Ascending aorta (tissue), 2 donors: ENCODE measurements at regions not wholly inside any gene's neighbourhood (a gene's known extent, or its start where the extent isn't known, plus 50 kb on each side); places are given as distances from the start of the nearest gene placed in this dataset.
"Not testable (repeated sequence)": the region's sequence is repeated elsewhere in the genome, so short reads cannot be mapped to it uniquely, and the experiment has no call there.

Experiments used
- DNase-seq, 2 donors: peaks; one replicate each; pipeline ENCODE4 v3.0.0-alpha.2; 2019; ENCODE audit warnings: low spot score in 2 of 2
- H3K27ac ChIP-seq, 2 donors: fragments of 200-600 bp; sonication (generic); one replicate each; pipeline ENCODE4 v1.5.1; 2016 to 2017; ENCODE audit warnings: mild to moderate bottlenecking in 1 of 2
- H3K27me3 ChIP-seq: fragments of 200-600 bp; sonication (generic); one replicate; pipeline ENCODE4 v1.5.1; 2017
- H3K36me3 ChIP-seq, 2 donors: fragments of 200-600 bp; sonication (generic); one replicate each; pipeline ENCODE4 v1.5.1; 2016
- H3K4me1 ChIP-seq, 2 donors: fragments of 200-600 bp; sonication (generic); one replicate each; pipeline ENCODE4 v1.5.1; 2016 to 2017; ENCODE audit warnings: mild to moderate bottlenecking in 1 of 2
- H3K4me3 ChIP-seq, 2 donors: fragments of 200-600 bp; sonication (generic); one replicate each; pipeline ENCODE4 v1.5.1; 2016 to 2017; ENCODE audit warnings: mild to moderate bottlenecking in 1 of 2
- H3K9me3 ChIP-seq, 2 donors: fragments of 200-600 bp; sonication (generic); one replicate each; pipeline ENCODE4 v1.5.1; 2016
- intact Hi-C: fragments of 100-400 bp; cut with DNase I; formaldehyde crosslinking; loops from one replicate; pipeline ENCODE4 v1.15.1; 2023
- TF ChIP-seq, protein P1 (sequence below), 3 experiments: fragments of 200-600 bp in 2 of 3; fragments of 450-650 bp in 1 of 3; sonication (generic) in 2 of 3; IDR thresholded peaks; one replicate each; pipeline ENCODE4 v1.5.1; 2016 to 2019; ENCODE audit warnings: antibody characterized with exemption in 3 of 3, mild to moderate bottlenecking in 1 of 3, moderate library complexity in 1 of 3

DNA sequence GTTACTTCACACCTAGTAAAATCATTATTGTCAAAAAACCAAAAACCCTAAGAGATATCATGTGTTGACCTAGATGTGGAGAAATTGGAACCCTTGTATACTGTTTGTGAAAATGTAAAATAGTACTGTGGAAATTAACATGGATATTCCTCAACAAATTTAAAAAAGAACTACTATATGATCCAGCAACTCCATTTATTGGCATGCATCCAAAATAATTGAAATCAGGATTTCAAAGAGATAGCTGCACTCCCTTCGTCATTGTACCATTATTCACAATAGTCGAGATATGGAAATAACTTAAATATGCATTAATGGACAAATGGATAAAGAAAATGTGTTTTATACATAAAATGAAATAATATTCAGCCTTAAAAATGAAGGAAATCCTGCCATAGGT lies 105.3 kb upstream of the ZC3H15 start:
- H3K4me3 ChIP-seq: no peak overlapping the region

GRCh38 chr2:186381573-186381972 lies 104.5 kb upstream of the ZC3H15 start:
- Histone ChIP-seq H3K27me3 (no peaks in the 10 kb centered on the region), H3K4me1 (no peaks in the 10 kb centered on the region), H3K36me3 (no peaks in the 10 kb centered on the region), H3K27ac (no peak overlapping the region), H3K9me3 (no peaks in the 10 kb centered on the region), H3K4me3 (no peak overlapping the region)
- TF ChIP-seq, protein P1, sequence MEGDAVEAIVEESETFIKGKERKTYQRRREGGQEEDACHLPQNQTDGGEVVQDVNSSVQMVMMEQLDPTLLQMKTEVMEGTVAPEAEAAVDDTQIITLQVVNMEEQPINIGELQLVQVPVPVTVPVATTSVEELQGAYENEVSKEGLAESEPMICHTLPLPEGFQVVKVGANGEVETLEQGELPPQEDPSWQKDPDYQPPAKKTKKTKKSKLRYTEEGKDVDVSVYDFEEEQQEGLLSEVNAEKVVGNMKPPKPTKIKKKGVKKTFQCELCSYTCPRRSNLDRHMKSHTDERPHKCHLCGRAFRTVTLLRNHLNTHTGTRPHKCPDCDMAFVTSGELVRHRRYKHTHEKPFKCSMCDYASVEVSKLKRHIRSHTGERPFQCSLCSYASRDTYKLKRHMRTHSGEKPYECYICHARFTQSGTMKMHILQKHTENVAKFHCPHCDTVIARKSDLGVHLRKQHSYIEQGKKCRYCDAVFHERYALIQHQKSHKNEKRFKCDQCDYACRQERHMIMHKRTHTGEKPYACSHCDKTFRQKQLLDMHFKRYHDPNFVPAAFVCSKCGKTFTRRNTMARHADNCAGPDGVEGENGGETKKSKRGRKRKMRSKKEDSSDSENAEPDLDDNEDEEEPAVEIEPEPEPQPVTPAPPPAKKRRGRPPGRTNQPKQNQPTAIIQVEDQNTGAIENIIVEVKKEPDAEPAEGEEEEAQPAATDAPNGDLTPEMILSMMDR (IDR thresholded peaks at IDR 0.05): no peak
- DNase-seq: no peak
- intact Hi-C loops: no loop called here

More for the DNA sequence above, 105.3 kb upstream of the ZC3H15 start:
- Histone ChIP-seq H3K27me3 (no peaks in the 10 kb centered on the region), H3K9me3 (peaks cover 0 to 7% of the 10 kb centered on the region in 2 donors), H3K27ac (no peak overlapping the region), H3K4me1 (no peaks in the 10 kb centered on the region), H3K36me3 (no peaks in the 10 kb centered on the region)
- TF ChIP-seq, protein P1 (IDR thresholded peaks at IDR 0.05): no peak
- no peak for DNase-seq
- intact Hi-C loops: no loop called here

GRCh38 chr2:186382932-186383331 lies 103.1 kb upstream of the ZC3H15 start:
- H3K4me1 ChIP-seq: no peaks in the 10 kb centered on the region
- H3K36me3 ChIP-seq: no peaks in the 10 kb centered on the region
- H3K4me3 ChIP-seq: no peak overlapping the region
- intact Hi-C loops: no loop called here
- no peaks in the 10 kb centered on the region for H3K27me3 ChIP-seq
- H3K9me3 ChIP-seq: no peaks in the 10 kb centered on the region
- TF ChIP-seq, protein P1 (IDR thresholded peaks at IDR 0.05): no peak
- no peak for DNase-seq
- H3K27ac ChIP-seq: no peak overlapping the region

DNA sequence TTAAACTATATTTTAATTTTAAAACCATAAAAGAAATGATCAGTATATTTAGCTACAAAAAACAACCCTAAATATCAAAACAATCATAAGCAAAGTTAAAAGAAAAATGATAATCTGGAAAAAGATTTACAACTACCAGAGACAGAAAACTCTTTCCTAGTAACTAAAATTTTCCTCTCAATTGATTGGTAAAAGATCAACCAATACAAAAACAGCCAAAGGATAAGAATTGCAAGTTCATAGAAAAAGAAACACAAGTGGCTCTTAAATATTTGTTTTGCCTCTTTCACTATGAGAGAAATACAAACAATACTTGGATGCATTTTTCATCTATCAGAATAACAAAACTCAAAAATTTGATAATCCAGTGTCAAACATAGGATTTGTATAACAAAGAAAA lies 101.8 kb upstream of the ZC3H15 start:
- H3K27ac ChIP-seq: no peak overlapping the region
- TF ChIP-seq, protein P1 (IDR thresholded peaks at IDR 0.05): no peak
- DNase-seq: no peak

DNA sequence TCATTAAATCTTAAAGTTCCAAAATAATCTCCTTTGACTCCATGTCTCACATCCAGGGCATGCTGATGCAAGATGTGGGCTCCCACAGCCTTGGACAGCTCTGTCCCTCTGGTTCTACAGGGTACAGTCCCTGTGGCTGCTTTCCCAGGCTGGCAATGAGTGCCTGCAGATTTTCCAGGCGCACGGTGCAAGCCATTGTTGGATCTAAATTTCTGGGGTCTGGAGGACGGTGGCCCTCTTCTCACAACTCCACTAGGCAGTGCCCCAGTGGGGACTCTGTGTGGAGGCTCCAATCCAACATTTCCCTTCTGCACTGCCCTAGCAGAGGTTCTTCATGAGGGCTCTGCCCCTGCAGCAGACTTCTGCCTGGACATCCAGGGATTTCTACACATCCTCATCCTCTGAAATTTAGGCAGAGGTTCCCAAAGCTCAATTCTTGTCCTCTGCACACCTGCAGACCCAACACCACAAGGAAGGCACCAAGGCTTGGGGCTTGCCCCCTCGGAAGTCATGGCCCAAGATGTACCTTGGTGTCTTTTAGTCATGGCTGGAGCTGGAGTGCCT lies 100.3 kb upstream of the ZC3H15 start:
- intact Hi-C loops, H3K27me3 ChIP-seq, H3K4me3 ChIP-seq, H3K36me3 ChIP-seq, H3K27ac ChIP-seq, H3K9me3 ChIP-seq, DNase-seq, H3K4me1 ChIP-seq: not testable (repeated sequence)

More for the DNA sequence above, 101.8 kb upstream of the ZC3H15 start:
- intact Hi-C loops: no loop called here
- H3K9me3 ChIP-seq: no peaks in the 10 kb centered on the region
- H3K27me3 ChIP-seq: no peaks in the 10 kb centered on the region
- H3K4me1 ChIP-seq: no peaks in the 10 kb centered on the region
- H3K36me3 ChIP-seq: no peaks in the 10 kb centered on the region
- no peak overlapping the region for H3K4me3 ChIP-seq

- Histone ChIP-seq H3K27me3 (no peaks in the 10 kb centered on the region), H3K4me1 (no peaks in the 10 kb centered on the region), H3K27ac (no peak overlapping the region), H3K36me3 (no peaks in the 10 kb centered on the region), H3K9me3 (peaks cover 0 to 18% of the 10 kb centered on the region in 2 donors), H3K4me3 (no peak overlapping the region)
- TF ChIP-seq, protein P1 (IDR thresholded peaks at IDR 0.05): no peak
- DNase-seq: no peak
- intact Hi-C loops: no loop called here
Observed at GRCh38 chr2:186399082-186399644, 86.9 kb upstream of the ZC3H15 start.
